SK-N-SH treated with all-trans-retinoic acid at 6 μM for 48 hours (cell line): ENCODE measurements at regions not wholly inside any gene's neighbourhood (a gene's known extent, or its start where the extent isn't known, plus 50 kb on each side); places are given as distances from the start of the nearest gene placed in this dataset.

Source experiments
- ARNTL ChIP-seq: fragments of 450-650 bp; formaldehyde crosslinking; IDR thresholded peaks from 2 replicates; pipeline ENCODE4 v1.5.0; 2020; ENCODE audit warnings: low read depth, mild to moderate bottlenecking, moderate library complexity, borderline replicate concordance
- CREB5 ChIP-seq: fragments of 250-450 bp; sonication (Bioruptor Pico); IDR thresholded peaks from 2 replicates; pipeline ENCODE4 v1.5.1; 2020; ENCODE audit warnings: low read depth, mild to moderate bottlenecking, moderate library complexity
- CSDC2 ChIP-seq: fragments of 250-450 bp; sonication (Bioruptor Pico); IDR thresholded peaks from 2 replicates; pipeline ENCODE4 v1.5.0; 2020; ENCODE audit warnings: mild to moderate bottlenecking, moderate library complexity
- CSRNP3 ChIP-seq: fragments of 250-450 bp; sonication (Bioruptor Pico); IDR thresholded peaks from 2 replicates; pipeline ENCODE4 v1.5.1; 2021; ENCODE audit warnings: mild to moderate bottlenecking, moderate library complexity
- ESRRG ChIP-seq: fragments of 250-450 bp; sonication (Bioruptor Pico); IDR thresholded peaks from 2 replicates; pipeline ENCODE4 v1.6.1; 2021; ENCODE audit warnings: mild to moderate bottlenecking
- OSR1 ChIP-seq: fragments of 250-450 bp; sonication (Bioruptor Pico); IDR thresholded peaks from 2 replicates; pipeline ENCODE4 v1.8.0; 2022; ENCODE audit warnings: moderate library complexity, mild to moderate bottlenecking, inconsistent platforms
- RARB ChIP-seq: fragments of 250-450 bp; sonication (Bioruptor Pico); IDR thresholded peaks from 2 replicates; pipeline ENCODE4 v1.8.0; 2021; ENCODE audit warnings: mild to moderate bottlenecking, moderate library complexity
- SNAI2 ChIP-seq: fragments of 250-450 bp; sonication (Bioruptor Pico); IDR thresholded peaks from 2 replicates; pipeline ENCODE4 v1.5.0; 2020; ENCODE audit warnings: mild to moderate bottlenecking, moderate library complexity
- TSHZ2 ChIP-seq: fragments of 250-450 bp; sonication (Bioruptor Pico); IDR thresholded peaks from 2 replicates; pipeline ENCODE4 v1.5.0; 2020; ENCODE audit warnings: mild to moderate bottlenecking, moderate library complexity
- ZC3H10 ChIP-seq: fragments of 250-450 bp; sonication (Bioruptor Pico); IDR thresholded peaks from 2 replicates; pipeline ENCODE4 v1.5.1; 2021; ENCODE audit warnings: mild to moderate bottlenecking, moderate library complexity
- ZFP3 ChIP-seq: fragments of 250-450 bp; sonication (Bioruptor Pico); IDR thresholded peaks from 2 replicates; pipeline ENCODE4 v1.5.0; 2020; ENCODE audit warnings: mild to moderate bottlenecking, moderate library complexity
- ZFP30 ChIP-seq: fragments of 450-650 bp; formaldehyde crosslinking; IDR thresholded peaks from 2 replicates; pipeline ENCODE4 v1.5.0; 2022; ENCODE audit warnings: mild to moderate bottlenecking, moderate library complexity
- ZNF70 ChIP-seq: fragments of 450-650 bp; formaldehyde crosslinking; IDR thresholded peaks from 2 replicates; pipeline ENCODE4 v1.5.0; 2020; ENCODE audit warnings: mild to moderate bottlenecking, moderate library complexity
- TF ChIP-seq, protein P1 (sequence below): fragments of 250-450 bp; sonication (Bioruptor Pico); IDR thresholded peaks from 2 replicates; pipeline ENCODE4 v1.8.0; 2020; ENCODE audit warnings: mild to moderate bottlenecking, moderate library complexity, borderline replicate concordance

GRCh38 chr2:12577091-12577490 lies 139.6 kb upstream of the TRIB2 start:
- TF ChIP-seq ZFP3 (no peak), ZNF70 (CRISPR knock-in tag) (no peak), CREB5 (CRISPR knock-in tag) (no peak), ZC3H10 (CRISPR knock-in tag) (no peak), ESRRG (no peak), SNAI2 (no peak), CSDC2 (CRISPR knock-in tag) (no peak), ZFP30 (CRISPR knock-in tag) (no peak), OSR1 (no peak), ARNTL (no peak), CSRNP3 (CRISPR knock-in tag) (no peak), RARB (CRISPR knock-in tag) (no peak), TSHZ2 (no peak)
- TF ChIP-seq, protein P1, sequence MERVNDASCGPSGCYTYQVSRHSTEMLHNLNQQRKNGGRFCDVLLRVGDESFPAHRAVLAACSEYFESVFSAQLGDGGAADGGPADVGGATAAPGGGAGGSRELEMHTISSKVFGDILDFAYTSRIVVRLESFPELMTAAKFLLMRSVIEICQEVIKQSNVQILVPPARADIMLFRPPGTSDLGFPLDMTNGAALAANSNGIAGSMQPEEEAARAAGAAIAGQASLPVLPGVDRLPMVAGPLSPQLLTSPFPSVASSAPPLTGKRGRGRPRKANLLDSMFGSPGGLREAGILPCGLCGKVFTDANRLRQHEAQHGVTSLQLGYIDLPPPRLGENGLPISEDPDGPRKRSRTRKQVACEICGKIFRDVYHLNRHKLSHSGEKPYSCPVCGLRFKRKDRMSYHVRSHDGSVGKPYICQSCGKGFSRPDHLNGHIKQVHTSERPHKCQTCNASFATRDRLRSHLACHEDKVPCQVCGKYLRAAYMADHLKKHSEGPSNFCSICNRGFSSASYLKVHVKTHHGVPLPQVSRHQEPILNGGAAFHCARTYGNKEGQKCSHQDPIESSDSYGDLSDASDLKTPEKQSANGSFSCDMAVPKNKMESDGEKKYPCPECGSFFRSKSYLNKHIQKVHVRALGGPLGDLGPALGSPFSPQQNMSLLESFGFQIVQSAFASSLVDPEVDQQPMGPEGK (CRISPR knock-in tag): no peak
